ENCODE measurements at regions not wholly inside any gene's neighbourhood (a gene's known extent, or its start where the extent isn't known, plus 50 kb on each side); places are given as distances from the start of the nearest gene placed in this dataset.

DNA sequence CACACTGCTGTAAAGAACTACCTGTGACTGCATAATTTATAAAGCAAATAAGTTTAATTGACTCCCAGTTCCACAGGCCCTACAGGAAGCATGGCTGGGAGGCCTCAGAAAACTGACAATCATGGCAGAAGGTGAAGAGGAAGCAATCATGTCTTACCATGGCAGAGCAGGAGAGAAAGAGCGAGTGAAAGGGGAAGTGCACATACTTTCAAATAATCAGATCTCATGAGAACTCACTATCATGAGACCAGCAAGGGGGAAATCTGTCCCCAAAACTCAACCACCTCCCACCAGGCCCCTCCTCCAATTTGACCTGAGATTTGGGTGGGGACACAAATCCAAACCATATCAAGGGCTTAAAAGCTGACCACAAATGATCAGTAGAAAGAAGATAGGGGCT, 493.2 kb downstream of the PTPRC start:
- Histone ChIP-seq H3K9me3 (ENCODE audit: insufficient read depth, low read depth, low read length) (no peaks in the 10 kb centered on the region), H3K4me1 (ENCODE audit: insufficient read depth, low read length) (no peaks in the 10 kb centered on the region), H3K9ac (ENCODE audit: low read depth, low read length) (no peak overlapping the region), H3K27ac (ENCODE audit: low read depth, low read length) (no peak overlapping the region), H3K36me3 (ENCODE audit: insufficient read depth, low read length) (no peaks in the 10 kb centered on the region), H3K27me3 (ENCODE audit: insufficient read depth, low read length) (no peaks in the 10 kb centered on the region), H3K4me3 (ENCODE audit: low read length) (no peak overlapping the region)
- 100% methylated on average over 1 of the region's 1 CpG for WGBS

DNA sequence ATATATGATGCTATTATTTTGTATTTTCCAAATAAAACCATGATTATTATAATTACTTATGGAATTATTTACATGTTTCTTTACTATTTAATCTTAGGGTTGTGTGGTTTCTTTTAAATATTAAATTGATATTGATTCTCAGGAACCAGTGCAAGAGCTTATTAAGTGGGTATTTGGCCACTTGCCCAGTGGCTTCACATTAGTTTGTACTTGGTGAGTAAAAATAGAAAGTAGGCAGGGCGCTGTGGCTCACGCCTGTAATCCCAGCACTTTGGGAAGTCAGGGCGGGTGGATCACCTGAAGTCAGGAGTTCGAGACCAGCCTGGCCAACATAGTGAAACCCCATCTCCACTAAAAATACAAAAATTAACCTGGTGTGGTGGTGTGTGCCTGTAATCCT, 497.1 kb downstream of the PTPRC start:
- Histone ChIP-seq H3K9me3 (ENCODE audit: insufficient read depth, low read depth, low read length) (no peaks in the 10 kb centered on the region), H3K27me3 (ENCODE audit: insufficient read depth, low read length) (no peaks in the 10 kb centered on the region), H3K27ac (ENCODE audit: low read depth, low read length) (no peak overlapping the region), H3K36me3 (ENCODE audit: insufficient read depth, low read length) (no peaks in the 10 kb centered on the region), H3K9ac (ENCODE audit: low read depth, low read length) (no peak overlapping the region), H3K4me1 (ENCODE audit: insufficient read depth, low read length) (no peaks in the 10 kb centered on the region), H3K4me3 (ENCODE audit: low read length) (no peak overlapping the region)
- WGBS: 79% methylated on average over 4 of the region's 4 CpGs

DNA sequence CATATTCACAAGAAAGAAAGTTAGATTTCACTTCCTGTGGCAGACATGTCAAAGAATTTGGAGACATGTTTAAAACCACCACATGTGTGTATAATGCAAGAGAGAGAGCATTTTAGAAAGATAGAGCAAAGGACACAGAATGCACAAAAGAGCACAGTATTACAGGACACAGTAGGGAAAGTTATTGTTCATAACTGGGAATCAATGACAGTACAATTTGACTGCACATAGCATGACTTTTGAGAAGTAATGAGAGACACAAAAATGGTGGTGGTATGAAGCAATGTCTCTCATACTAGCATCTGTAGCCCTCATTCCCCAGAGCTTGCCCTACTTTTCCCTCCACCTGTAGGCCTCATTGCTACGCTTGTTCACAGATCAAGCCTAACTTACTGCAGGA, 499.2 kb downstream of the PTPRC start:
- H3K27ac ChIP-seq (ENCODE audit: low read depth, low read length): no peak overlapping the region
- H3K36me3 ChIP-seq (ENCODE audit: insufficient read depth, low read length): no peaks in the 10 kb centered on the region
- H3K9ac ChIP-seq (ENCODE audit: low read depth, low read length): no peak overlapping the region
- H3K9me3 ChIP-seq (ENCODE audit: insufficient read depth, low read depth, low read length): no peaks in the 10 kb centered on the region
- WGBS: 92% methylated on average over 1 of the region's 1 CpG
- H3K27me3 ChIP-seq (ENCODE audit: insufficient read depth, low read length): no peaks in the 10 kb centered on the region
- no peak overlapping the region for H3K4me3 ChIP-seq (ENCODE audit: low read length)
- H3K4me1 ChIP-seq (ENCODE audit: insufficient read depth, low read length): no peaks in the 10 kb centered on the region

DNA sequence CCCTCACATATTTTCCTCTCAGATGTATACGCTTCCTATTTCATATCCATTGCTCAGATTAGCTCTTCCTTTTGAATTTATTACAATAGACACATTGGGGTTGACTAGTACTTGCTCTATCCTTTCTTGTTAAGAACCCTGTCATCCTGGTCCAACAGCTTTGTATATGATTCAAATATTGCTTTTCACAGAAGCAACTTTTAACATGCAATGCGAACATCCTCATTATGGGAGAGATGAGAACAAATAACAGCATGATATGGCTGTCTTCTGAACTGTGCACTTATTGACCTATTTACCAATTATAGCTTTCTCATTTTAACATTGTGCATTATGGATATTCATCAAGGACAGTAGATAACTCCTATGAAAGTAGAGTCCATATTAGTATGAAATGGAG, 510.8 kb downstream of the PTPRC start:
- peaks cover 18% of the 10 kb centered on the region for H3K4me1 ChIP-seq (ENCODE audit: insufficient read depth, low read length)
- H3K27me3 ChIP-seq (ENCODE audit: insufficient read depth, low read length): no peaks in the 10 kb centered on the region
- WGBS: 86% methylated on average over 1 of the region's 2 CpGs
- no peaks in the 10 kb centered on the region for H3K9me3 ChIP-seq (ENCODE audit: insufficient read depth, low read depth, low read length)
- no peak overlapping the region for H3K4me3 ChIP-seq (ENCODE audit: low read length)
- no peak overlapping the region for H3K27ac ChIP-seq (ENCODE audit: low read depth, low read length)
- H3K36me3 ChIP-seq (ENCODE audit: insufficient read depth, low read length): no peaks in the 10 kb centered on the region
- no peak overlapping the region for H3K9ac ChIP-seq (ENCODE audit: low read depth, low read length)

DNA sequence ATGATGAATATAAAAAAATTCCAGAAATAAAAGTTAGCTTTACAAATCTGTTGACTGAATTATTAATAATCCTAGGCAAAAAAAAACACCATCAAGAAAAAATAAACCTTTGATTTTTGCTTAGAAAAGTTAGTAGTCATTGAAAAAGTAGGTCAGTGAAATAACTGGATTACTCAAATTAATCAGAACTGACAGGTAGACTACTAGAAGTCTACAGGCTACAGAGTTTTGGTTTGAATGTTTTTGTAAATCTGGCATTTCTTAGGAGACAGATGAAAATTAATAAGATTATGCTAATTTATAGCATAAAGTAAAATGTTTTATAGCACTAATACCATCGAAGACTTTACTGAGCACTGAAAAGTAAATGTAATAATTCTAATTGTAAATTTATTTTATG, 511.9 kb downstream of the PTPRC start:
- Histone ChIP-seq H3K9me3 (ENCODE audit: insufficient read depth, low read depth, low read length) (no peaks in the 10 kb centered on the region), H3K36me3 (ENCODE audit: insufficient read depth, low read length) (no peaks in the 10 kb centered on the region), H3K9ac (ENCODE audit: low read depth, low read length) (no peak overlapping the region), H3K27me3 (ENCODE audit: insufficient read depth, low read length) (no peaks in the 10 kb centered on the region), H3K4me3 (ENCODE audit: low read length) (no peak overlapping the region), H3K4me1 (ENCODE audit: insufficient read depth, low read length) (peaks cover 24% of the 10 kb centered on the region), H3K27ac (ENCODE audit: low read depth, low read length) (no peak overlapping the region)
- no CpG with 5 or more reads among the region's 1 CpG for WGBS

DNA sequence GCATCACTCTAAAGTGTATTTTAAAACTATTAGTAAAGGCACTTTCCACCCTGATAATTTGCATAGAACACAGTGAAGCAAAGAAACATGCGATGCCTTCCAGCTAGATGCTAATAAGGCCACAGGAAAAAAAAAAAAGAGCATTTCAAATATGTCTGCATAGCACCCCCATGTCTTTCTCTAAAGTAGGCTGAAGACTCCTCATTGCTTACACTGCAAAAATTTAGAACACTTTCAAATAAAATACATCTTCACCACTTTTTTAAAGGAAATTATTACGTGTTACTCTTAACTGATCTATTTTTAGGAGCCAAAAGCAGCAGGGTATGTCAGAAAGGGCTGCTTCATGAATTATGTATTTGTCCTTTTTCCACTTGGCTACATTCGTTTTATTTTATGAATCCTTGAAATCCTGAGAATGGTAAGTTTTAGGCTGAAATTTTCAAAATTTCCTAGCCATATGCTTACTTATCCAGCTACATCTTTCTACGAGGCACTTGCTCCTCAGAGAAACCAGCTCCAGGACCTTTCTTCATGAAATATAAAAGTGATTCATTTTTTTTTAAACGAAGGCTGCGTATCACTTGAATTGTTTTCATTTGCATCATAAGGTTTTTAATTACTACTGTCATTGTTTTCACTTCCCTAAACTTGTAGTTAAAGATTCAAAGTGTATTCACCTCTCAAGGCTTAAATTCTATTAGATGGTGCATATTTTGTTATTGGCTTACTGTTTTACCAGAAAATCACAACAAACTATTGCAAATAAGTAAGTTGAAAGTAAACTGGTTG, 513.0 kb downstream of the PTPRC start:
- 68% methylated on average over 3 of the region's 6 CpGs for whole genome bisulfite sequencing
- H3K9me3 ChIP-seq (ENCODE audit: insufficient read depth, low read depth, low read length): no peaks in the 10 kb centered on the region
- no peak overlapping the region for H3K9ac ChIP-seq (ENCODE audit: low read depth, low read length)
- no peaks in the 10 kb centered on the region for H3K27me3 ChIP-seq (ENCODE audit: insufficient read depth, low read length)
- peaks cover 29% of the 10 kb centered on the region for H3K4me1 ChIP-seq (ENCODE audit: insufficient read depth, low read length)
- H3K36me3 ChIP-seq (ENCODE audit: insufficient read depth, low read length): no peaks in the 10 kb centered on the region
- H3K27ac ChIP-seq (ENCODE audit: low read depth, low read length): no peak overlapping the region
- H3K4me3 ChIP-seq (ENCODE audit: low read length): no peak overlapping the region

DNA sequence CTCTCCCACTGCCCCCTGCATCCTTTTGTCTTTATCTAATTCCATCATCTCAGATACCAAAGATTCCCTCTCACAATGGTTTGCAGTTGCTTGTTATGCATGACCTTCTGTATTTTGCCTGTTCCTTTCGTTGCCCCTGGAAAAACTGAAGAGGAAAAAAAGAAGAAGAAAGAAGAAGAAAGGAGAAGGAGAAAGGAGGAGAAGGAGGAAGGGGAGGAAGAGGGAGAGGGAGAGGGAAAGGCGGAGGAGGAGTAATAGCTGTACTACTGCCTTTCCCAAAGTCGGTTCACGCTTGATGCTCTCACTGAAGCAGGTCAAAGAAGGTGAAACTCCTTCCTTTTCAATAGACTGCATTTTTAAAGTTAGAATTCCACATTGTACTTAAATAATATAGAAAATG, 513.8 kb downstream of the PTPRC start:
- Histone ChIP-seq H3K4me1 (ENCODE audit: insufficient read depth, low read length) (peaks cover 29% of the 10 kb centered on the region), H3K27ac (ENCODE audit: low read depth, low read length) (no peak overlapping the region), H3K27me3 (ENCODE audit: insufficient read depth, low read length) (no peaks in the 10 kb centered on the region), H3K4me3 (ENCODE audit: low read length) (no peak overlapping the region), H3K9me3 (ENCODE audit: insufficient read depth, low read depth, low read length) (no peaks in the 10 kb centered on the region), H3K36me3 (ENCODE audit: insufficient read depth, low read length) (no peaks in the 10 kb centered on the region), H3K9ac (ENCODE audit: low read depth, low read length) (no peak overlapping the region)
- 64% methylated on average over 3 of the region's 4 CpGs for WGBS

DNA sequence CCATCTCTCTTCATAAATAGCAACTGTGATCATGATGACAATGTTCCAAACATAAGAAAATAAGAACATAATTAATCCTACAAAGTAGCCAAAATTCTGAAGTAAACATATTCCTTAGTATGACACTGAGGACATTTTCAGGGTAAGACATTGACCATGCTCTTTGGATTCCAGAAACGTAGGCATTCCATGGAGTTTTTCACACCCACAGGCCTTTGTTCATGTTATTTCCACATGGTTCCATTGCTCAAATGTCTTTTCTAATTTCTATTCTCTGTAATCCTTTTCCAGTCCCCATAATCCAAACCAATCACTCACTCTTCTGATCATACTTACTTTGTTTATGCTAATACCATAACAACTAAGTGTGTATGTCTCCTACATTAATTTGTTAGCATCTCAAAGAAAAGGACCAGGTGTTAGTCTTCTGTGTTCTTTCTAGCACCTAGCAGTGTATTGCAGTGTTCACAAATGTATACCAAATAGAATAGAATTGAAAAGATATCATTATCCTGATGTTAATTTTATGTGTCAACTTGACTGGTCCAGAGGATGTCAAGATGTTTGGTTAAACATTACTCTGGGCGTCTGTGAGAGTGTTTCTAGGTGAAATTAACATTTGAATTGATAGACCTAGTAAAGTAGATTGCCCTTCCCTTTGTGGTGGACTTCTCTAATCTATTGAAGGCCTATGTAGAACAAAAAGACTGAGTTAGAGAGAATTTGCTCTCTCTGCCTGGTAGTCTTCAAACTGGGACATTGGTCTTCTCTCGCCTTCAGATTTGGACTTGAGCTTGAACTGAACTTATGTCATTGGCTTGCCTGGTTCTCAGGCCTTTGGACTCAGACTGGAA, 516.6 kb downstream of the PTPRC start:
- Histone ChIP-seq H3K27me3 (ENCODE audit: insufficient read depth, low read length) (no peaks in the 10 kb centered on the region), H3K27ac (ENCODE audit: low read depth, low read length) (no peak overlapping the region), H3K9ac (ENCODE audit: low read depth, low read length) (no peak overlapping the region), H3K4me3 (ENCODE audit: low read length) (no peak overlapping the region), H3K9me3 (ENCODE audit: insufficient read depth, low read depth, low read length) (no peaks in the 10 kb centered on the region), H3K4me1 (ENCODE audit: insufficient read depth, low read length) (peaks cover 30% of the 10 kb centered on the region), H3K36me3 (ENCODE audit: insufficient read depth, low read length) (no peaks in the 10 kb centered on the region)
- 70% methylated on average over 3 of the region's 3 CpGs for WGBS

DNA sequence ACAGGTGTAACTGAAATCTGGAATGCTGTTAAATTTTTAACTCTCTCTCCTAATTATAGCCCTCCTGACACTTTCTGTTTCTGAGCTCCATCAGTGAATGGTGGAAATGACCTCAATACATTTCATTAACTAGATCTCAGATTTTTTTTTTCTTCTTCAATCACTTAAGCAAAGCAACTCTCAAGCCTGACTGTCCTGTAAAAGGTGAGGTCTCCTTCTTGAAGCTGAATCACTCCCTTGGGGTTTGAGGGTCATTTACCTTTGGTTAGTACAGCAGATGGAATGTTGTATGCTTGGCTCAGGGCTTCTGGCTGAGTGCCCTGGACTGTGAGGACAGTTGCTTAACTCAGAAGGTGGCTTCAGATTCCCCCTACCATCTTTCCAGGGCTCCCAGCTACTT, 518.7 kb downstream of the PTPRC start:
- Histone ChIP-seq H3K4me3 (ENCODE audit: low read length) (no peak overlapping the region), H3K27me3 (ENCODE audit: insufficient read depth, low read length) (no peaks in the 10 kb centered on the region), H3K9ac (ENCODE audit: low read depth, low read length) (no peak overlapping the region), H3K4me1 (ENCODE audit: insufficient read depth, low read length) (peaks cover 34% of the 10 kb centered on the region), H3K36me3 (ENCODE audit: insufficient read depth, low read length) (no peaks in the 10 kb centered on the region), H3K27ac (ENCODE audit: low read depth, low read length) (no peak overlapping the region), H3K9me3 (ENCODE audit: insufficient read depth, low read depth, low read length) (no peaks in the 10 kb centered on the region)

DNA sequence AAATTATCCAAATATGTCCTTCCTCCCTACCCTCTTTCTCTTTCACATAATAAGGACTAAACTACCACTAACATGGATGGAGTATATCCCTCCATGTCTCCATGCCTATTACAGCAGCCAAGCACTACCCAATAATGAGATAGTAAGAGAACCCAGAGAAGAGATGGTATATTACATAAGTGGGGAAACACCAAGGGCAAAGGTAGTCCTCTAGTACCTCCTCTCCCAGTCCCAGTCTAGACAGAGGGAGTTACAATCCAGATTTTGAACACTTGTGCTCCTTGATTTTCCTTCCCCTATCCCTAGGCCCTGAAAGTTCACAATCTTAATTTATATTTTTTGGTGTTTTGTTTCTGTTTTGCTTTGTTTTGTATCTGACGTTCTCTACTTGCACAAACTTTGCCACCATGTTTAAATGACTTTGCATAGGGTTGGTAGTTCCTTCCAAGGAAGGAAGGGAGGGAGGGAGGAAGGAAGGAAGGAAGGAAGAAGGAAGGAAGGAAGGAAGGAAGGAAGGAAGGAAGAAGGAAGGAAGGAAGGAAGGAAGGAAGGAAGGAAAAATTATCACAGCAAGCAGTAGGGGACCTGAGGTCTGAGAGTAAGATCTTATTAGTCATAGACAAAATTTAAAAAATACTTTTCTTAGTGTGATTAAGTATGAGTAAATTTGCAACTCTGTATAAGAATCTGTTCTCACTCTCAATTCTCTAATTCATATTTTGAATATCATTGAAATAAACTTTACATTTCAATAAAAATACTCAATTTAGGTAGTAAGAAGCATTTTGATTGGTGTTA, 521.9 kb downstream of the PTPRC start:
- Histone ChIP-seq H3K27me3 (ENCODE audit: insufficient read depth, low read length) (no peaks in the 10 kb centered on the region), H3K9me3 (ENCODE audit: insufficient read depth, low read depth, low read length) (no peaks in the 10 kb centered on the region), H3K4me1 (ENCODE audit: insufficient read depth, low read length) (peaks cover 24% of the 10 kb centered on the region), H3K9ac (ENCODE audit: low read depth, low read length) (no peak overlapping the region), H3K27ac (ENCODE audit: low read depth, low read length) (no peak overlapping the region), H3K36me3 (ENCODE audit: insufficient read depth, low read length) (no peaks in the 10 kb centered on the region), H3K4me3 (ENCODE audit: low read length) (no peak overlapping the region)
- WGBS: no CpG with 5 or more reads among the region's 1 CpG

DNA sequence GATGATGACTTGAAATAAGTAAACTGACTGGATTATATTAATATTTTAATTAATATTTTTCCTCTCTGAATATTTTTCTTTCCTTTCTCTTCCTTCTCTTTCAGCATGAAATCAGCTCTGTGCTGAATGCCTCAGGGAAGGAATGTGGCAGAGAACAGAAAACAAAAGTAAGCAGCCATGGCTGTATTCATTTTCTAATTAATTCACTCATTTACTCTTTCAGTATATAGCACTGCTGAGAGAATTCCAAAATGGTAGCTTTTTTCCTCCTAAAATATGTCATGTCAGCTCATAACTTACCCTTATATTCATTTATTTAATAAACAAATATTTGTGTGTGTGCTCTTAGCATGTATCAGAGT, 522.5 kb downstream of the PTPRC start:
- Histone ChIP-seq H3K27me3 (ENCODE audit: insufficient read depth, low read length) (no peaks in the 10 kb centered on the region), H3K4me3 (ENCODE audit: low read length) (no peak overlapping the region), H3K4me1 (ENCODE audit: insufficient read depth, low read length) (peaks cover 19% of the 10 kb centered on the region), H3K27ac (ENCODE audit: low read depth, low read length) (peak overlapping the region; percentile 60; the same call in 1 of the 2 replicates), H3K9me3 (ENCODE audit: insufficient read depth, low read depth, low read length) (no peaks in the 10 kb centered on the region), H3K36me3 (ENCODE audit: insufficient read depth, low read length) (no peaks in the 10 kb centered on the region), H3K9ac (ENCODE audit: low read depth, low read length) (no peak overlapping the region)

Measured in HUES64 (cell line).